Brain microvascular endothelial cell (primary cell): ENCODE measurements at regions not wholly inside any gene's neighbourhood (a gene's known extent, or its start where the extent isn't known, plus 50 kb on each side); places are given as distances from the start of the nearest gene placed in this dataset.

Experiments used
- DNase-seq: peaks from one replicate; pipeline ENCODE4 v3.0.0-alpha.2; 2020
- H3K27ac ChIP-seq: fragments of 250-450 bp; sonication (Bioruptor Pico); 2 replicates; pipeline ENCODE4 v1.5.1; 2020; ENCODE audit warnings: mild to moderate bottlenecking, moderate library complexity
- H3K27me3 ChIP-seq: fragments of 250-450 bp; sonication (Bioruptor Pico); replicated peaks from 2 replicates; pipeline ENCODE4 v1.5.1; 2020; ENCODE audit warnings: mild to moderate bottlenecking
- H3K36me3 ChIP-seq: fragments of 250-450 bp; sonication (Bioruptor Pico); replicated peaks from 2 replicates; pipeline ENCODE4 v1.5.1; 2020; ENCODE audit warnings: mild to moderate bottlenecking
- H3K4me3 ChIP-seq: 2 replicates; pipeline ENCODE4 v1.5.1; 2011; ENCODE audit warnings: low read depth, mild to moderate bottlenecking, control low read depth, low read length, moderate library complexity
- CTCF ChIP-seq: IDR thresholded peaks from 2 replicates; pipeline ENCODE4 v1.5.1; 2011; ENCODE audit warnings: low read depth, mild to moderate bottlenecking, moderate library complexity, low read length, control low read depth, inconsistent platforms; ENCODE audit errors: missing control alignments
- in situ Hi-C: cut with HindIII; loops from 2 replicates; pipeline ENCODE4 v1.10.0; 2017; ENCODE audit warnings: low sequenced_read_pairs, low pct_ligation_motif_present

GRCh38 chr4:13928214-13928613 is 300.7 kb upstream of the BOD1L1 start:
- H3K27me3 ChIP-seq, result no peaks in the 10 kb centered on the region
- TF ChIP-seq CTCF, result no peak
- H3K36me3 ChIP-seq, result no peaks in the 10 kb centered on the region
- no peak overlapping the region for H3K27ac ChIP-seq
- DNase-seq, result no peak
- H3K4me3 ChIP-seq, result no peak overlapping the region
- in situ Hi-C loops, result no loop called here

- H3K4me3 ChIP-seq, result no peak overlapping the region
- DNase-seq, result no peak
- no peak for TF ChIP-seq CTCF
- in situ Hi-C loops, result no loop called here
- no peaks in the 10 kb centered on the region for H3K27me3 ChIP-seq
- no peaks in the 10 kb centered on the region for H3K36me3 ChIP-seq
- H3K27ac ChIP-seq, result no peak overlapping the region
Observed at GRCh38 chr4:13930155-13930554, 302.6 kb upstream of the BOD1L1 start.

- peak; percentile 56 for TF ChIP-seq CTCF
- Histone ChIP-seq H3K4me3 (no peak overlapping the region), H3K27ac (no peak overlapping the region), H3K36me3 (no peaks in the 10 kb centered on the region), H3K27me3 (no peaks in the 10 kb centered on the region)
- in situ Hi-C loops, result no loop called here
- DNase-seq, result no peak
Observed at GRCh38 chr4:13933191-13933590, 305.7 kb upstream of the BOD1L1 start.

GRCh38 chr4:13938299-13938698 is 310.8 kb upstream of the BOD1L1 start:
- no peak for TF ChIP-seq CTCF
- Histone ChIP-seq H3K27ac (no peak overlapping the region), H3K4me3 (no peak overlapping the region), H3K36me3 (no peaks in the 10 kb centered on the region), H3K27me3 (no peaks in the 10 kb centered on the region)
- in situ Hi-C loops, result no loop called here
- no peak for DNase-seq

DNA sequence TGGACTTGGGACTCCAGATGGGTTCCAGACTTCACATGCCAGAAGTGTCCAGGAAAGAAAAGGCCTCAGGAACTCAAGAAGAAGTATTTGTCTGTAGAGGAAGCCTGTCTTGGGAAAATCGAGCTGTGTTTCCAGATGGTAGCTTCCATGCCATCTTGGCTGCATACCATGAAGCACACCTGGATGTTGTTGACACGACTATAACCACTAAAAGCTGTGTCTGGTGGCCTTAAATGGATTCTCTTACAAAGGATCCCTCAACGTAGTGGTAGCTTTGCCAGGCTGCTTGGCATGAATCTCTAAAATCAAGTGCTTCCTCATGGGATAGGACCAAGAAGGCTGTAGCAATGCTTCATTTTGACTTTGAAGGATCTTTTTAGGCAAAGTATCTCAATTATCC is 313.4 kb upstream of the BOD1L1 start:
- no peak for DNase-seq
- Histone ChIP-seq H3K27ac (no peak overlapping the region), H3K36me3 (no peaks in the 10 kb centered on the region), H3K4me3 (no peak overlapping the region), H3K27me3 (no peaks in the 10 kb centered on the region)
- in situ Hi-C loops, result no loop called here
- no peak for TF ChIP-seq CTCF

GRCh38 chr4:13942977-13943376 is 315.5 kb upstream of the BOD1L1 start:
- H3K4me3 ChIP-seq, result no peak overlapping the region
- H3K27me3 ChIP-seq, result no peaks in the 10 kb centered on the region
- no peaks in the 10 kb centered on the region for H3K36me3 ChIP-seq
- DNase-seq, result no peak
- no peak for TF ChIP-seq CTCF
- in situ Hi-C loops, result no loop called here
- no peak overlapping the region for H3K27ac ChIP-seq
